Osteoblast (primary cell): ENCODE measurements at regions not wholly inside any gene's neighbourhood (a gene's known extent, or its start where the extent isn't known, plus 50 kb on each side); places are given as distances from the start of the nearest gene placed in this dataset.
"Not testable (repeated sequence)": the region's sequence is repeated elsewhere in the genome, so short reads cannot be mapped to it uniquely, and the experiment has no call there.

ENCODE experiments used
- DNase-seq: peaks from one replicate; pipeline ENCODE4 v3.0.0; 2011; ENCODE audit warnings: low spot score, mixed read lengths; ENCODE audit not compliant: insufficient read length; ENCODE audit errors: missing footprints
- H2AFZ ChIP-seq: 2 replicates; pipeline ENCODE4 v1.6.0; 2011; ENCODE audit warnings: mild to moderate bottlenecking, low read length
- H3K27ac ChIP-seq: 2 replicates; pipeline ENCODE4 v1.5.1; 2011; ENCODE audit warnings: mild to moderate bottlenecking, low read depth, low read length, moderate library complexity
- H3K27me3 ChIP-seq: 2 replicates; pipeline ENCODE4 v1.6.0; 2012; ENCODE audit warnings: mild to moderate bottlenecking, control low read depth, inconsistent platforms, low read length, moderate library complexity; ENCODE audit not compliant: insufficient read depth
- H3K36me3 ChIP-seq: 2 replicates; pipeline ENCODE4 v1.5.1; 2011; ENCODE audit warnings: mild to moderate bottlenecking, low read length, control low read depth, moderate library complexity; ENCODE audit not compliant: insufficient read depth
- H3K4me1 ChIP-seq: 2 replicates; pipeline ENCODE4 v1.5.1; 2011; ENCODE audit warnings: mild to moderate bottlenecking, low read length, control low read depth, moderate library complexity; ENCODE audit not compliant: insufficient read depth
- H3K4me2 ChIP-seq: 2 replicates; pipeline ENCODE4 v1.6.0; 2011; ENCODE audit warnings: mild to moderate bottlenecking, low read length; ENCODE audit not compliant: insufficient read depth
- H3K4me3 ChIP-seq: fragments of 200-600 bp; sonication (generic); 3 replicates; pipeline ENCODE4 v1.5.1; 2012; ENCODE audit warnings: mild to moderate bottlenecking, low read length, inconsistent platforms; ENCODE audit not compliant: insufficient read depth
- H3K79me2 ChIP-seq: 2 replicates; pipeline ENCODE4 v1.6.0; 2012; ENCODE audit warnings: mild to moderate bottlenecking, low read length, control low read depth, inconsistent platforms; ENCODE audit not compliant: insufficient read depth
- H3K9me3 ChIP-seq: 2 replicates; pipeline ENCODE4 v1.5.1; 2011; ENCODE audit warnings: low read depth, low read length, control low read depth
- H4K20me1 ChIP-seq: 2 replicates; pipeline ENCODE4 v1.6.0; 2012; ENCODE audit warnings: mild to moderate bottlenecking, low read length, control low read depth; ENCODE audit not compliant: insufficient read depth

GRCh38 chr21:9807675-9808074 is 713.7 kb upstream of the TPTE start:
- not testable (repeated sequence) for H2AFZ ChIP-seq, H3K4me2 ChIP-seq, H3K27ac ChIP-seq, H3K4me3 ChIP-seq, H3K9me3 ChIP-seq, H3K36me3 ChIP-seq, H4K20me1 ChIP-seq, H3K4me1 ChIP-seq, H3K79me2 ChIP-seq, H3K27me3 ChIP-seq, DNase-seq

- H3K4me3 ChIP-seq, H3K4me1 ChIP-seq, H3K4me2 ChIP-seq, H3K36me3 ChIP-seq, H3K9me3 ChIP-seq, DNase-seq, H2AFZ ChIP-seq, H3K79me2 ChIP-seq, H3K27ac ChIP-seq, H4K20me1 ChIP-seq, H3K27me3 ChIP-seq: not testable (repeated sequence)
Measured at GRCh38 chr21:9811223-9812004, 710.0 kb upstream of the TPTE start.

- H3K4me2 ChIP-seq, H3K27ac ChIP-seq, H3K36me3 ChIP-seq, DNase-seq, H3K79me2 ChIP-seq, H3K9me3 ChIP-seq, H3K27me3 ChIP-seq, H3K4me1 ChIP-seq, H4K20me1 ChIP-seq, H2AFZ ChIP-seq, H3K4me3 ChIP-seq: not testable (repeated sequence)
Measured at GRCh38 chr21:9812507-9812906, 708.9 kb upstream of the TPTE start.

GRCh38 chr21:9813894-9814814 is 707.2 kb upstream of the TPTE start:
- not testable (repeated sequence) for DNase-seq, H2AFZ ChIP-seq, H3K27me3 ChIP-seq, H3K4me1 ChIP-seq, H3K4me2 ChIP-seq, H3K79me2 ChIP-seq, H3K27ac ChIP-seq, H3K36me3 ChIP-seq, H3K9me3 ChIP-seq, H4K20me1 ChIP-seq, H3K4me3 ChIP-seq

- not testable (repeated sequence) for H3K4me3 ChIP-seq, H3K27me3 ChIP-seq, H4K20me1 ChIP-seq, H3K4me2 ChIP-seq, DNase-seq, H2AFZ ChIP-seq, H3K36me3 ChIP-seq, H3K9me3 ChIP-seq, H3K27ac ChIP-seq, H3K79me2 ChIP-seq, H3K4me1 ChIP-seq
Measured at GRCh38 chr21:9815181-9815789, 706.1 kb upstream of the TPTE start.

GRCh38 chr21:9816734-9817334 is 704.5 kb upstream of the TPTE start:
- not testable (repeated sequence) for H3K79me2 ChIP-seq, H3K9me3 ChIP-seq, H3K27me3 ChIP-seq, H3K36me3 ChIP-seq, H3K4me1 ChIP-seq, H3K27ac ChIP-seq, DNase-seq, H3K4me2 ChIP-seq, H2AFZ ChIP-seq, H3K4me3 ChIP-seq, H4K20me1 ChIP-seq

- not testable (repeated sequence) for DNase-seq
Measured at GRCh38 chr21:9817841-9818441, 703.4 kb upstream of the TPTE start.

GRCh38 chr21:9819549-9820192 is 701.7 kb upstream of the TPTE start:
- not testable (repeated sequence) for H3K36me3 ChIP-seq, H3K27me3 ChIP-seq, H3K4me3 ChIP-seq, H3K9me3 ChIP-seq, H3K27ac ChIP-seq, H4K20me1 ChIP-seq, DNase-seq, H3K4me2 ChIP-seq, H2AFZ ChIP-seq, H3K79me2 ChIP-seq, H3K4me1 ChIP-seq

More at GRCh38 chr21:9817841-9818441, 703.4 kb upstream of the TPTE start:
- not testable (repeated sequence) for H3K4me1 ChIP-seq, H4K20me1 ChIP-seq, H3K27ac ChIP-seq, H3K4me2 ChIP-seq, H3K27me3 ChIP-seq, H3K9me3 ChIP-seq, H2AFZ ChIP-seq, H3K79me2 ChIP-seq, H3K4me3 ChIP-seq, H3K36me3 ChIP-seq
